ENCODE measurements at regions not wholly inside any gene's neighbourhood (a gene's known extent, or its start where the extent isn't known, plus 50 kb on each side); places are given as distances from the start of the nearest gene placed in this dataset.
"Not testable (repeated sequence)": the region's sequence is repeated elsewhere in the genome, so short reads cannot be mapped to it uniquely, and the experiment has no call there.

GRCh38 chrX:121746105-121746504 lies 698.7 kb downstream of the GLUD2 start:
- no peak for DNase-seq

DNA sequence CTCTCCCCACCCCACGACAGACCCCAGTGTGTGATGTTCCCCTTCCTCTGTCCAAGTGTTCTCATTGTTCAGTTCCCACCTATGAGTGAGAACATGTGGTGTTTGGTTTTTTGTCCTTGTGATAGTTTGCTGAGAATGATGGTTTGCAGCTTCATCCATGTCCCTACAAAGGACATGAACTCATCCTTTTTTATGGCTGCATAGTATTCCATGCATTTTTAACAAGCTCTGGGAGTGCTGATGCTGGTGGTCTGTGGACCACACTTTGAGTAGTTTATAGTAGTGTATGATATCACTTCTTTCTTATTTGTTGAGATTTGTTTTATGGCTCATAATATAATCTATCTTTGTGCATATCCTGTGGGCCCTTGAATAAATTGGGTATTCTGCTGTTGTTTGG lies 706.2 kb downstream of the GLUD2 start:
- not testable (repeated sequence) for DNase-seq

GRCh38 chrX:121754301-121754700 lies 706.9 kb downstream of the GLUD2 start:
- no peak for DNase-seq

DNA sequence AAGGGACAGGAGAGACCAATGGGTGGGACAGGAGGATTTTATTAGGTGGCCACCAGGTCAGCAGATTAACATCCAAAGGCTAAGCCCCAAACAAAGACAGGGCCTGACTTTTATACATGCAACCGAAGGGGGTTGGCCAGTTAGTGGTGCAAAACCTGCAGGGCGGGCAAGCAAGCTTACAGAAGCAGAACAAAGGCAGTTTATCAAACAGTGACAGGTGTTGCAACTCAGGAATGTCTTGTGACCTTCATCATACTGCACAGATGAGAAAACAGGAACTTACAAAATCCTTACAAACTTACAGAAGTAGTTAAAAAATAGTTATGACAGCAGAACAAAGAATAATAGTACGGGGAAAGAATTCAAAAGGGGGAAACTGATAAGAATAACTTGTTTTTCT lies 708.1 kb downstream of the GLUD2 start:
- DNase-seq: no peak

DNA sequence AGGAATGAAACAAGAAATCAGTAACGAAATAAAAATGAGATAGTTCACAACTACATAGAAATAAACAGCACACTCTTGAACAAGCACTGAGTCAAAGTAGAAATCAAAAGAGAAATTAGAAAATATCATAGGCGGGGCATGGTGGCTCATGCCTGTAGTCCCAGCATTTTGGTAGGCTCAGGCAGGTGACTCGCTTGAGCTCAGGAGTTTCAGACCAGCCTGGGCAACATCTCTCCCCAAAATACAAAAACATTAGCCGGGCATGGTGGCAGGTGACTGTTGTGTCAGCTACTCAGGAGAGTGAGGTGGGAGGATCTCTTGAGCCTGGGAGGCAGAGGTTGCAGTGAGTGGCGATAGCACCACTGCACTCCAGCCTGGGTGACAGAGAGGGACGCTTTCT lies 714.4 kb downstream of the GLUD2 start:
- DNase-seq: no peak

GRCh38 chrX:121763671-121764070 lies 716.3 kb downstream of the GLUD2 start:
- no peak for DNase-seq

- DNase-seq: not testable (repeated sequence)
Measured at GRCh38 chrX:121768210-121768609, 720.8 kb downstream of the GLUD2 start.

DNA sequence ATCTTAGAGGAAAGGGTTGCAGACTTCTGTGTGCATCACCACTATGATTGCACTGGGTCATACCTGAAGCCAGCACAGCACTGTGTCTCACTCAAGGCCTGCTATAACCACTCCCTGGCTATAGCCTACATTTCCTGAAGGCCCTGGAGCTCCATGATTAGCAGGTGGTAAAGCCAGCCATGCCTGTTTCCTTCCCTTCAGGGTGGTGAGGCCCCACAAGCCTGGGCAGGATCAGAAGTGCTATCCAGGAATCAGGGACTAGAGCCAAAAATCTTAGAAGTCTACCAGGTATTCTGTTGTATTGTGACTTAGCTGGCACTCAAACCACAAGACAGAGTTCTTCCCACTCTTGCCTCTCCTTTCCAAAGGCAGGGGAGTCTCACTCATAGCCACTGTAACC lies 734.6 kb downstream of the GLUD2 start:
- no peak for DNase-seq

DNA sequence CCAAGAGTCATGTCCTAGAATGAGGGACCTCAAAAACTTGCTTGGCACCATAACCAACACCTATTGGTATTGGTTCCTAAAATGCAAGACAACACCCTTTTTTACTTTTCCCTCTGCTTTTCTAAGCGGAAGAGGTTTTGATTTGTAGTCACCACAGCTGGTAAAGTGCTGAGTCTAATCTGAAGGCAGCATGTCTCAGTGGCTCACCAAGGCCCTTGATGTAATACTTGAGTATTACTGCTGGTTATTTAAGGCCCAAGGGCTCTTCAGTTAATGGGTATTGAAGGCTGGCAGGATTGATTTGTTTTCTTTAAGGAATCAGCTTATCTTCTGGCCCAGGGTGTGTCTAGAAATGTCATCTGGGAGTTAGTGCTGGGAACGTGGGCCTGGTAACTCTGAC lies 735.1 kb downstream of the GLUD2 start:
- no peak for DNase-seq

DNA sequence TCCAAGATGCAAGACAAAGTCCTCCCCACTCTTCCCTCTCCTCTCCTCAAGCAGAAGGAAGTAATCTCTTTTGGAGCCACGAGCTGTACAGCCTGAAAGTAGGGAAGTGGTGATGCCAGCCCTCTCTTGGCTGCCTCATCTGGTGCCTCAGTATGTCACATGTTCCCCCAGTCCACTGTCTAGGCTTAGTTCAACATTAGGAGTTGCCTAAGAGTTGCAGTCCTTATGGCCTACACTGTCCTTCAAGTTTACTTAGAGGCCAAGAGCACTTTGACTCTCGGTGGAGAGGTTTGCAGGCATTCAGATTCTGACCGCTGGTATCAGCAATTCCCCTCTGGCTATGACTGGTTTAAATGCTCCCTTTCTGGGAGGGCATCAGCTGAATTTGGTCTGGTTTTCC lies 735.6 kb downstream of the GLUD2 start:
- DNase-seq: no peak

GRCh38 chrX:121802881-121803412 lies 755.5 kb downstream of the GLUD2 start:
- no peak for DNase-seq

GRCh38 chrX:121823406-121823805 lies 776.0 kb downstream of the GLUD2 start:
- DNase-seq: no peak

GRCh38 chrX:121831601-121832000 lies 784.2 kb downstream of the GLUD2 start:
- DNase-seq: no peak

DNA sequence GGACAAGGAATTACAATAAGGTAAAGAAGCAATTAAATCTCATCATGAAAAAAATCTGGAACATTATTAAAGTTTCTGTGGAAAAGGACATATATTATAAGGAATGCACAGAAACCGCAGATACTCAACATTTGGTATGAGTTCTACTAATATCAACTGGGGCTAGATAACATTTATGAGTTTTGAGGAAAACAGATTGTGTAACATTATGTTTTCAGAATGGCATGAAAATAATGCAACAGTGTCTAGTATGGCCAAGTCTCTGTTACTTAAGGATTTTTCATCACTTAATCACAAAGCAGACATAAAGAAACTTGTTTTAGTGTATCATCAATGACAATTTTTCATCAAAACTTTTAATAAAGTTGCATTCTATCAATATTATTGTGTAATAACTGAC lies 785.0 kb downstream of the GLUD2 start:
- no peak for DNase-seq

DNA sequence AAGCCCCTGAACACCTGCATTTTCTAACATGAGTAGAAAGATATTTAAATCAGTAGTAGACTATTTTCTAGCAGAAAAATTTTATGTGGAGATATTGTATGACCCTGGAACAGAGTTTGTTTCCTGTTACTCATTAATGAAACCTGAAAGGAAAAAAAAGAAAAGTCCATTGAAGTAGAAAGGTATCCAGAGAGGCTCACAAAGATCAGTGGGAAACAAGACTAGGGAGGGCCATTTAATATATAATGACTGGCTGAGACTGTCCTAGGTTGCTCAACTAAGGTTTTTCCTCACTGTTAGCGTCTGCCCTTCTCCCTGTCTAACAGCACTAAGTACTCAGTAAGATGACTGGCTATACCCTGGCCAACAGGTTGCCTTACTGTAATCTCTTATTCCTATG lies 788.6 kb downstream of the GLUD2 start:
- DNase-seq: no peak

DNA sequence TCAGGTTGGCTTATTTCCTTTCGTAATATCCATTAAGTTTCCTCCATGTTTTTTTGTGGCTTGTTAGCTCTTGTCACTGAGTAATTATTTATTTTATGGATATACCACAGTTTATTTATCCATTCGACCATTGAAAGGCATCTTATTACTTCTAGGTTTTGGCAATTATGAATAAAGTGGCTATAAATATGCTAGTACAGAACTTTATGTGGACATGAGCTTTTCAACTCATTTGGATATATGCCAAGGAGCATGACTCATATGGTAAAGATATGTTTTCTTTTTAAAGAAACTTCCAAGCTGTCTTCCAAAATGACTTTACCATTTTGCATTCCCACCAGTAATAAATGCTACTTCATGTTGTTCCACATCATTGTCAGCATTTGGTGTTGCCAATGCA lies 803.6 kb downstream of the GLUD2 start:
- no peak for DNase-seq

DNA sequence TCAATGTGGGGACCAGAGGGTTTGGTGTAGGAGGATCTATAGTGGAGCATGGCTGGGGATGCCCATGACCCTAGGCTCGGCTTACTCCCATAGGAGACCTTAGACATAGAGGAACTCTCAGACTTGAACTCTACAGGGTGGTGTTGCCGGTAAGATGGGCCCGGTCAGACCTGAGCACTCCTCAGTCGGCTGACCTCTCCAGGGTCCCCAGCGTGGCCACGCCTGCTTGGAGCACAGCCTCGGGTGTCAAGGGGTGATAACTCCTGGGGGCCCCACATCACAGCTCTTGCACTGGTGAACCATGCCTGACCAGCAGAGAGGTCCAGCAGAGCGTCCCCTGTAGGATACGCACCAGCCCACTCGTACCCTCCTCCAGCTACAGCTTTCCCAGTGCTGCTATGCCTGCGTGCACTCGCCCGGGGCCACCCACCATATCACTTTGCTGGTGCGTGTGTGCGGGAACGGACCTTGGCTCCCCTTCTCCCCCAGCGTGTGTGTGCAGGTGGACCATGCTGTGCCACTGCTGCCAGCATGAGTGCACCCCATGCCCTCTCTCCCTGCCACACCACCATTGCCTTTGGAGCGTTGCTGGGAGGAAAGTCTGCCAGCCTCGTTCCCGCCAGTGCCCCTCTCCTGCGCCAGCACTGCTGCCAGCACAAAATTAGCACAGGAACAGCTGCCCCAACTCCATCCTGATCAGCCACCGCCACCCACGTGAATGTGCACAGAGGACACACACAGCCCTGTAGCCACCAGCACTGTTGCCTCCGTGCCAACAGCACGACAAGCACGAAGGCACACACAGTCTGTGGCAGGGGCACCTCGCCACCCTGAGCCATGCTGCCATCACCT lies 806.6 kb downstream of the GLUD2 start:
- DNase-seq: no peak

DNA sequence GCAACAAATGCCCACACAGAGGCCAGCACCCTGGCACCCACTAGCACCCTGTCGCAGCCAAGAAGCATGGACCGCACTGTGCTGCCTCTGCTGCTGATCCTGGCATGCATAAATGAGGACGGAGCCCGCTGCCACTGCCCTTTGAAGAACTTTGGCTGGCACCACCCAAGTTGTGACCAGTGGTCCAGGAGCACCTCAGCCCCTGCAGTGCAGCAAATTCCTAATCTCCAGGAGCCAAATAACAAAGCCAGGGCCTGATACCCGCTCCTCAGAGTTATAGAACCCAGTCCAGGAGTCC lies 807.2 kb downstream of the GLUD2 start:
- DNase-seq: no peak

- DNase-seq: no peak
Measured at GRCh38 chrX:121858867-121859647, 811.6 kb downstream of the GLUD2 start.

- no peak for DNase-seq
Measured at GRCh38 chrX:121863976-121864375, 816.6 kb downstream of the GLUD2 start.

GRCh38 chrX:121864561-121864960 lies 817.2 kb downstream of the GLUD2 start:
- DNase-seq: no peak

GRCh38 chrX:121869876-121870477 lies 822.6 kb downstream of the GLUD2 start:
- no peak for DNase-seq

DNA sequence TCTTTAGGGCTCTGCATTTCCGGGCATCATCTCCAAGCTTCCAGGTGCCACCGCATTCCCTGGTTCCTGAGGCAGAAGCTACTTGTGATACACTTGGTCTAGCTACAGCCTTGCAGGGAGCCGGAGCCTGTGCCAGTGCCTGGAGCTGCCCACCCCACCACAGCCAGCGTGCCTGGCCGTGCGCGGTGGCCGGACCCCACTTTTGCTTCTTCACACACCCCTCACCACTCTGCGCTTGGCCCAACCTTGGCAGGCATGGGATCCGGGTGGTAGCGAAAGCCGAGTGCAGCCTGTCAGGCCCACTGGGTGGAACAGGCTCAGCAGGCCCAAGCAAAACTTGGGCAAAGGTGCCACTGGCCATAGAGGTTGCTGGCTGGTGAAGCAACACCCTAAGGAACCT lies 823.7 kb downstream of the GLUD2 start:
- no peak for DNase-seq

DNA sequence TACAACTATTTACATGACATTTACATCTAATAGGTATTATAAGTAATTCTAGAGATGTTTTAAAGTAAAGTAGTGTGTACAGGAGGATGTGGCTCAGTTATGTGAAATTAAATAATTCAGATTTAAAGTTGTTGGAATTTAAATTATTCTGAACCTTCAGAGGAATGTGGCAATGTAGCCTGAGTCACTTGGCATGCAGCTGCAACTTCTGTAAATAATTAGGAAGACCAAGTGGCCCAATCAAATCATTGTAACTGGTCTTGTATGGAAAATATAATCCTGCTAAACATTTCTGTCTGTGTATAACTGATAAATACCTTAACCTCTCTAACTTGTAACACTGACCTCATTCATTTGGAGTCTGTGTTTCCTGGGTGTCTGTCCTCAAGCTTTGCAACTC lies 828.9 kb downstream of the GLUD2 start:
- no peak for DNase-seq
